ENCODE measurements at regions not wholly inside any gene's neighbourhood (a gene's known extent, or its start where the extent isn't known, plus 50 kb on each side); places are given as distances from the start of the nearest gene placed in this dataset.

GRCh38 chr5:73359395-73359794 lies 89.2 kb downstream of the FOXD1 start:
- H3K9me3 ChIP-seq, result no peaks in the 10 kb centered on the region
- DNase-seq, result no peak
- H3K27ac ChIP-seq, result no peak overlapping the region
- no peaks in the 10 kb centered on the region for H3K27me3 ChIP-seq
- no peak overlapping the region for H3K4me3 ChIP-seq
- no peaks in the 10 kb centered on the region for H3K36me3 ChIP-seq
- intact Hi-C loops (cut with DNase I), result no loop called here
- TF ChIP-seq, protein P1, sequence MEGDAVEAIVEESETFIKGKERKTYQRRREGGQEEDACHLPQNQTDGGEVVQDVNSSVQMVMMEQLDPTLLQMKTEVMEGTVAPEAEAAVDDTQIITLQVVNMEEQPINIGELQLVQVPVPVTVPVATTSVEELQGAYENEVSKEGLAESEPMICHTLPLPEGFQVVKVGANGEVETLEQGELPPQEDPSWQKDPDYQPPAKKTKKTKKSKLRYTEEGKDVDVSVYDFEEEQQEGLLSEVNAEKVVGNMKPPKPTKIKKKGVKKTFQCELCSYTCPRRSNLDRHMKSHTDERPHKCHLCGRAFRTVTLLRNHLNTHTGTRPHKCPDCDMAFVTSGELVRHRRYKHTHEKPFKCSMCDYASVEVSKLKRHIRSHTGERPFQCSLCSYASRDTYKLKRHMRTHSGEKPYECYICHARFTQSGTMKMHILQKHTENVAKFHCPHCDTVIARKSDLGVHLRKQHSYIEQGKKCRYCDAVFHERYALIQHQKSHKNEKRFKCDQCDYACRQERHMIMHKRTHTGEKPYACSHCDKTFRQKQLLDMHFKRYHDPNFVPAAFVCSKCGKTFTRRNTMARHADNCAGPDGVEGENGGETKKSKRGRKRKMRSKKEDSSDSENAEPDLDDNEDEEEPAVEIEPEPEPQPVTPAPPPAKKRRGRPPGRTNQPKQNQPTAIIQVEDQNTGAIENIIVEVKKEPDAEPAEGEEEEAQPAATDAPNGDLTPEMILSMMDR (IDR thresholded peaks at IDR 0.05), result no peak
- no peaks in the 10 kb centered on the region for H3K4me1 ChIP-seq
- no peak overlapping the region for H3K9ac ChIP-seq (ENCODE audit: low read depth in 2 of 2, low read length in 2 of 2)

DNA sequence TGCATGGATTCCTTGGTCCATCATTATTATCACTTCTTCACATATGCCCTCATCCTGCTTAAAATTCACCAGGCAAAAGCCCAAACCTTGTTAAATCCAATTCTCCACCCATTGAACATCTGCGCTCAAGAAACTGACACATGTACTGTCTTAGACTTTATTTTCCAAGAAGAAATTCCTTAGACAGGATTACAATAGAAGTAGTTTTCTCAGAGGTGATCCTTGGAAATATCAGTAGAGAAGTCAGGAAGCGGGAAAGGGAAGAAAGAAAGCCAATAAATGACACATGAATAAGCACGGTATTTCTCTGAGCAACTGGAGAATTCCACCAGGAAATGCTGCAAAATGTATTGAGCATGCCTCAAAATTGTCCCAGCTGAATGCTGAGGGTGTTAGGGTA lies 90.2 kb downstream of the FOXD1 start:
- DNase-seq, result no peak
- intact Hi-C loops (cut with DNase I), result no loop called here
- Histone ChIP-seq H3K4me1 (no peaks in the 10 kb centered on the region), H3K27ac (no peak overlapping the region), H3K27me3 (no peaks in the 10 kb centered on the region), H3K4me3 (no peak overlapping the region), H3K9me3 (no peaks in the 10 kb centered on the region), H3K36me3 (no peaks in the 10 kb centered on the region), H3K9ac (ENCODE audit: low read depth in 2 of 2, low read length in 2 of 2) (no peak overlapping the region)
- TF ChIP-seq, protein P1 (IDR thresholded peaks at IDR 0.05), result no peak

- no peaks in the 10 kb centered on the region for H3K27me3 ChIP-seq
- no peak overlapping the region for H3K27ac ChIP-seq
- intact Hi-C loops (cut with DNase I), result no loop called here
- no peak for DNase-seq
- no peaks in the 10 kb centered on the region for H3K36me3 ChIP-seq
- H3K4me3 ChIP-seq, result no peak overlapping the region
- no peaks in the 10 kb centered on the region for H3K9me3 ChIP-seq
- H3K9ac ChIP-seq (ENCODE audit: low read depth in 2 of 2, low read length in 2 of 2), result no peak overlapping the region
- TF ChIP-seq, protein P1 (IDR thresholded peaks at IDR 0.05), result no peak
- H3K4me1 ChIP-seq, result no peaks in the 10 kb centered on the region
Observed at GRCh38 chr5:73357576-73357975, 91.0 kb downstream of the FOXD1 start.

DNA sequence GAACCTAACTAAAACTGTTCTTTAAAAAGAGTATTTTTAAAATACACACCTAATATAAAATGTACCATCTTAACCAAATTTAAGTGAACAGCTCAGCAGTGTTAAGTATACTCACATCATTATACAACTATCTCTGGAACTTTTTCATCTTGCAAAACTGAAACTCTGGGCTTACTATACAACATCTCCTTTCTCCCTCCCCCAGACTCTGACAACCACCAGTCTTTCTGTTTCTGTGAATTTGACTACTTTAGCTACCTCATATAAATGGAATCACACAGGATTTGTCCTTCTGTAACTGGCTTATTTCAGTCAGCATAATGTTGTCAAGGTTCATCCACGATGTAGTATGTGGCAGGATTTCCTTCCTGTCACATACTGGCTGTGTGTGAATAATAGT lies 93.5 kb downstream of the FOXD1 start:
- intact Hi-C loops (cut with DNase I), result no loop called here
- H3K9me3 ChIP-seq, result no peaks in the 10 kb centered on the region
- H3K4me3 ChIP-seq, result no peak overlapping the region
- TF ChIP-seq, protein P1 (IDR thresholded peaks at IDR 0.05), result no peak
- no peak overlapping the region for H3K9ac ChIP-seq (ENCODE audit: low read depth in 2 of 2, low read length in 2 of 2)
- no peaks in the 10 kb centered on the region for H3K36me3 ChIP-seq
- no peak for DNase-seq
- no peak overlapping the region for H3K27ac ChIP-seq
- H3K4me1 ChIP-seq, result no peaks in the 10 kb centered on the region
- H3K27me3 ChIP-seq, result no peaks in the 10 kb centered on the region

GRCh38 chr5:73354406-73354805 lies 94.2 kb downstream of the FOXD1 start:
- no peaks in the 10 kb centered on the region for H3K9me3 ChIP-seq
- H3K27me3 ChIP-seq, result no peaks in the 10 kb centered on the region

More at GRCh38 chr5:73354406-73354805, 94.2 kb downstream of the FOXD1 start:
- no peak overlapping the region for H3K4me3 ChIP-seq
- no peaks in the 10 kb centered on the region for H3K4me1 ChIP-seq
- H3K9ac ChIP-seq (ENCODE audit: low read depth in 2 of 2, low read length in 2 of 2), result no peak overlapping the region
- TF ChIP-seq, protein P1 (IDR thresholded peaks at IDR 0.05), result no peak
- H3K36me3 ChIP-seq, result no peaks in the 10 kb centered on the region
- H3K27ac ChIP-seq, result no peak overlapping the region
- DNase-seq, result no peak
- intact Hi-C loops (cut with DNase I), result no loop called here

All from colonic mucosa (tissue), 4 donors.